GM12873 (cell line): ENCODE measurements at regions not wholly inside any gene's neighbourhood (a gene's known extent, or its start where the extent isn't known, plus 50 kb on each side); places are given as distances from the start of the nearest gene placed in this dataset.

Source experiments
- CTCF ChIP-seq: IDR thresholded peaks from 2 replicates; pipeline ENCODE4 v1.5.1; 2012; ENCODE audit warnings: low read depth, mild to moderate bottlenecking, moderate library complexity, low read length, control low read depth; ENCODE audit not compliant: insufficient read depth; ENCODE audit errors: missing control alignments

GRCh38 chr2:220148471-220149248 lies 521.2 kb downstream of the SLC4A3 start:
- TF ChIP-seq CTCF = no peak

- TF ChIP-seq CTCF = no peak
Observed at GRCh38 chr2:220151341-220151740, 523.9 kb downstream of the SLC4A3 start.

- TF ChIP-seq CTCF = no peak
Observed at GRCh38 chr2:220152281-220152935, 525.0 kb downstream of the SLC4A3 start.

- no peak for TF ChIP-seq CTCF
Observed at GRCh38 chr2:220153118-220153517, 525.7 kb downstream of the SLC4A3 start.

- TF ChIP-seq CTCF = no peak
Observed at GRCh38 chr2:220154304-220154703, 526.9 kb downstream of the SLC4A3 start.

- TF ChIP-seq CTCF = no peak
Observed at GRCh38 chr2:220157312-220157711, 529.9 kb downstream of the SLC4A3 start.

GRCh38 chr2:220159738-220160137 lies 532.3 kb downstream of the SLC4A3 start:
- no peak for TF ChIP-seq CTCF
